ENCODE measurements at regions not wholly inside any gene's neighbourhood (a gene's known extent, or its start where the extent isn't known, plus 50 kb on each side); places are given as distances from the start of the nearest gene placed in this dataset.

GRCh38 chr18:75679331-75679730, 251.8 kb upstream of the SMIM21 start:
- Mint-ChIP-seq H3K9me3 (ENCODE audit: unreplicated experiment) (peaks cover 2% of the 10 kb centered on the region), H3K4me3 (ENCODE audit: unreplicated experiment) (no peak overlapping the region)

GRCh38 chr18:75678627-75679026, 251.1 kb upstream of the SMIM21 start:
- no peak overlapping the region for H3K4me2 ChIP-seq (ENCODE audit: low read length)
- no peaks in the 10 kb centered on the region for H3K4me1 Mint-ChIP-seq (ENCODE audit: low read depth, unreplicated experiment)
- no peak for FAIRE-seq
- peaks cover 2% of the 10 kb centered on the region for H3K9me3 Mint-ChIP-seq (ENCODE audit: unreplicated experiment)
- H3K27ac Mint-ChIP-seq (ENCODE audit: unreplicated experiment), result no peak overlapping the region
- no peaks in the 10 kb centered on the region for H3K27me3 ChIP-seq (ENCODE audit: insufficient read depth, low read length)
- TF ChIP-seq, protein P1, sequence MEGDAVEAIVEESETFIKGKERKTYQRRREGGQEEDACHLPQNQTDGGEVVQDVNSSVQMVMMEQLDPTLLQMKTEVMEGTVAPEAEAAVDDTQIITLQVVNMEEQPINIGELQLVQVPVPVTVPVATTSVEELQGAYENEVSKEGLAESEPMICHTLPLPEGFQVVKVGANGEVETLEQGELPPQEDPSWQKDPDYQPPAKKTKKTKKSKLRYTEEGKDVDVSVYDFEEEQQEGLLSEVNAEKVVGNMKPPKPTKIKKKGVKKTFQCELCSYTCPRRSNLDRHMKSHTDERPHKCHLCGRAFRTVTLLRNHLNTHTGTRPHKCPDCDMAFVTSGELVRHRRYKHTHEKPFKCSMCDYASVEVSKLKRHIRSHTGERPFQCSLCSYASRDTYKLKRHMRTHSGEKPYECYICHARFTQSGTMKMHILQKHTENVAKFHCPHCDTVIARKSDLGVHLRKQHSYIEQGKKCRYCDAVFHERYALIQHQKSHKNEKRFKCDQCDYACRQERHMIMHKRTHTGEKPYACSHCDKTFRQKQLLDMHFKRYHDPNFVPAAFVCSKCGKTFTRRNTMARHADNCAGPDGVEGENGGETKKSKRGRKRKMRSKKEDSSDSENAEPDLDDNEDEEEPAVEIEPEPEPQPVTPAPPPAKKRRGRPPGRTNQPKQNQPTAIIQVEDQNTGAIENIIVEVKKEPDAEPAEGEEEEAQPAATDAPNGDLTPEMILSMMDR (IDR thresholded peaks at IDR 0.05; ENCODE audit: insufficient read depth, low read depth, low read length), result no peak
- TF ChIP-seq EZH2 (IDR thresholded peaks at IDR 0.05; ENCODE audit: insufficient read depth, low read length), result no peak
- no peak overlapping the region for H2AFZ ChIP-seq (ENCODE audit: low read depth, low read length)
- no peak overlapping the region for H3K4me3 Mint-ChIP-seq (ENCODE audit: unreplicated experiment)
- H3K36me3 Mint-ChIP-seq (ENCODE audit: low read depth, unreplicated experiment), result no peaks in the 10 kb centered on the region
- no peak overlapping the region for H3K4me3 ChIP-seq (ENCODE audit: insufficient read depth, low read depth, low read length)
- no peak overlapping the region for H3K9ac ChIP-seq (ENCODE audit: low read length)
- H3K36me3 ChIP-seq (ENCODE audit: insufficient read depth, low read length), result no peaks in the 10 kb centered on the region
- no peaks in the 10 kb centered on the region for H3K79me2 ChIP-seq (ENCODE audit: insufficient read depth, low read length)
- H3K9me3 ChIP-seq (ENCODE audit: insufficient read depth, low read depth, low read length), result no peaks in the 10 kb centered on the region
- no peaks in the 10 kb centered on the region for H4K20me1 ChIP-seq (ENCODE audit: insufficient read depth, low read length)
- no peaks in the 10 kb centered on the region for H3K4me1 ChIP-seq (ENCODE audit: insufficient read depth, low read length)
- DNase-seq (ENCODE audit: low read depth), result no peak
- no peak overlapping the region for H3K27ac ChIP-seq (ENCODE audit: low read depth, low read length)
- H3K27me3 Mint-ChIP-seq (ENCODE audit: low read depth, unreplicated experiment), result peaks cover 7% of the 10 kb centered on the region

More at GRCh38 chr18:75679331-75679730, 251.8 kb upstream of the SMIM21 start:
- Histone ChIP-seq H3K4me2 (ENCODE audit: low read length) (no peak overlapping the region), H3K27me3 (ENCODE audit: insufficient read depth, low read length) (no peaks in the 10 kb centered on the region), H3K9me3 (ENCODE audit: insufficient read depth, low read depth, low read length) (no peaks in the 10 kb centered on the region), H4K20me1 (ENCODE audit: insufficient read depth, low read length) (no peaks in the 10 kb centered on the region), H3K27ac (ENCODE audit: low read depth, low read length) (no peak overlapping the region), H2AFZ (ENCODE audit: low read depth, low read length) (no peak overlapping the region), H3K36me3 (ENCODE audit: insufficient read depth, low read length) (no peaks in the 10 kb centered on the region), H3K4me1 (ENCODE audit: insufficient read depth, low read length) (no peaks in the 10 kb centered on the region), H3K4me3 (ENCODE audit: insufficient read depth, low read depth, low read length) (no peak overlapping the region), H3K9ac (ENCODE audit: low read length) (no peak overlapping the region), H3K79me2 (ENCODE audit: insufficient read depth, low read length) (no peaks in the 10 kb centered on the region)
- no peak overlapping the region for H3K27ac Mint-ChIP-seq (ENCODE audit: unreplicated experiment)
- H3K4me1 Mint-ChIP-seq (ENCODE audit: low read depth, unreplicated experiment), result no peaks in the 10 kb centered on the region
- FAIRE-seq, result no peak
- no peak for DNase-seq (ENCODE audit: low read depth)
- H3K27me3 Mint-ChIP-seq (ENCODE audit: low read depth, unreplicated experiment), result peaks cover 7% of the 10 kb centered on the region
- no peaks in the 10 kb centered on the region for H3K36me3 Mint-ChIP-seq (ENCODE audit: low read depth, unreplicated experiment)
- no peak for TF ChIP-seq EZH2 (IDR thresholded peaks at IDR 0.05; ENCODE audit: insufficient read depth, low read length)
- TF ChIP-seq, protein P1 (IDR thresholded peaks at IDR 0.05; ENCODE audit: insufficient read depth, low read depth, low read length), result no peak

- no peaks in the 10 kb centered on the region for H3K4me1 Mint-ChIP-seq (ENCODE audit: low read depth, unreplicated experiment)
- H3K27me3 Mint-ChIP-seq (ENCODE audit: low read depth, unreplicated experiment), result peaks cover 7% of the 10 kb centered on the region
- Histone ChIP-seq H3K36me3 (ENCODE audit: insufficient read depth, low read length) (no peaks in the 10 kb centered on the region), H3K27ac (ENCODE audit: low read depth, low read length) (no peak overlapping the region), H3K9me3 (ENCODE audit: insufficient read depth, low read depth, low read length) (no peaks in the 10 kb centered on the region), H3K4me2 (ENCODE audit: low read length) (no peak overlapping the region), H3K79me2 (ENCODE audit: insufficient read depth, low read length) (no peaks in the 10 kb centered on the region), H2AFZ (ENCODE audit: low read depth, low read length) (no peak overlapping the region), H4K20me1 (ENCODE audit: insufficient read depth, low read length) (no peaks in the 10 kb centered on the region), H3K27me3 (ENCODE audit: insufficient read depth, low read length) (no peaks in the 10 kb centered on the region), H3K4me1 (ENCODE audit: insufficient read depth, low read length) (no peaks in the 10 kb centered on the region), H3K9ac (ENCODE audit: low read length) (no peak overlapping the region), H3K4me3 (ENCODE audit: insufficient read depth, low read depth, low read length) (no peak overlapping the region)
- TF ChIP-seq, protein P1 (IDR thresholded peaks at IDR 0.05; ENCODE audit: insufficient read depth, low read depth, low read length), result no peak
- no peak for TF ChIP-seq EZH2 (IDR thresholded peaks at IDR 0.05; ENCODE audit: insufficient read depth, low read length)
- H3K27ac Mint-ChIP-seq (ENCODE audit: unreplicated experiment), result no peak overlapping the region
- no peaks in the 10 kb centered on the region for H3K36me3 Mint-ChIP-seq (ENCODE audit: low read depth, unreplicated experiment)
- H3K9me3 Mint-ChIP-seq (ENCODE audit: unreplicated experiment), result peaks cover 2% of the 10 kb centered on the region
- no peak for DNase-seq (ENCODE audit: low read depth)
- H3K4me3 Mint-ChIP-seq (ENCODE audit: unreplicated experiment), result no peak overlapping the region
- FAIRE-seq, result no peak
These were observed 250.4 kb upstream of the SMIM21 start for GRCh38 chr18:75677696-75678455.

Measured in astrocyte (in vitro differentiated cells and primary cell).